K562 (cell line): ENCODE measurements at regions not wholly inside any gene's neighbourhood (a gene's known extent, or its start where the extent isn't known, plus 50 kb on each side); places are given as distances from the start of the nearest gene placed in this dataset.
A peak's percentile ranks its signal among the peaks of the same experiment; 100 is the strongest.

Experiments
- ETV6 ChIP-seq, 3 experiments: fragments of 150-350 bp in 1 of 3; sonication (generic) in 1 of 3; formaldehyde crosslinking in 1 of 3; IDR thresholded peaks; 2 replicates each; pipeline versions ENCODE4 v1.6.1 to v1.8.0; 2014 to 2022; ENCODE audit warnings: borderline replicate concordance in 2 of 3, low read depth in 2 of 3, antibody characterized with exemption in 1 of 3, low read length in 1 of 3, mild to moderate bottlenecking in 1 of 3, missing genetic modification reagents in 1 of 3
- FOXK2 ChIP-seq, 2 experiments: fragments of 450-650 bp; IDR thresholded peaks in 1 of 2; conservative IDR thresholded peaks in 1 of 2; 2 replicates each; pipeline ENCODE4 v1.6.1; 2016; ENCODE audit warnings: low read depth in 2 of 2, mild to moderate bottlenecking in 1 of 2
- IFI16 ChIP-seq: fragments of 250-450 bp; sonication (Bioruptor Pico); IDR thresholded peaks from 2 replicates; pipeline ENCODE4 v2.1.2; 2022; ENCODE audit warnings: mild to moderate bottlenecking, inconsistent platforms
- ILF3 ChIP-seq: fragments of 450-650 bp; IDR thresholded peaks from 2 replicates; pipeline ENCODE4 v1.6.1; 2018; ENCODE audit warnings: antibody characterized with exemption, mild to moderate bottlenecking, moderate library complexity, borderline replicate concordance
- MEIS2 ChIP-seq: fragments of 450-650 bp; IDR thresholded peaks from 2 replicates; pipeline ENCODE4 v1.6.1; 2014; ENCODE audit warnings: mild to moderate bottlenecking; ENCODE audit not compliant: partially characterized antibody
- MYC ChIP-seq, 2 experiments: fragments of 250-450 bp in 1 of 2; sonication (Bioruptor Pico) in 1 of 2; IDR thresholded peaks; 2 replicates each; pipeline versions ENCODE4 v1.5.1 to v1.6.1; 2012 to 2021; ENCODE audit warnings: low read depth in 2 of 2, borderline replicate concordance in 1 of 2, improper control_type of control experiment in 1 of 2, low read length in 1 of 2, mild to moderate bottlenecking in 1 of 2, moderate library complexity in 1 of 2
- PYGO2 ChIP-seq: fragments of 450-650 bp; IDR thresholded peaks from 2 replicates; pipeline ENCODE4 v1.6.1; 2016; ENCODE audit warnings: mild to moderate bottlenecking, missing genetic modification characterization, moderate library complexity, missing compliant biosample characterization
- RCOR1 ChIP-seq, 2 experiments: IDR thresholded peaks; 2 replicates each; pipeline ENCODE4 v1.6.1; 2012; ENCODE audit warnings: low read depth in 2 of 2, low read length in 2 of 2, borderline replicate concordance in 1 of 2, improper control_type of control experiment in 1 of 2
- SIX5 ChIP-seq, 2 experiments: IDR thresholded peaks; 2 replicates each; pipeline ENCODE4 v1.6.1; 2011; ENCODE audit warnings: low read length in 2 of 2, borderline replicate concordance in 1 of 2, low read depth in 1 of 2, mild to moderate bottlenecking in 1 of 2, moderate library complexity in 1 of 2; ENCODE audit not compliant: insufficient read depth in 1 of 2
- SMARCA5 ChIP-seq: fragments of 450-650 bp; IDR thresholded peaks from 2 replicates; pipeline ENCODE4 v1.6.1; 2016
- TSC22D4 ChIP-seq: fragments of 450-650 bp; IDR thresholded peaks from 2 replicates; pipeline ENCODE4 v1.6.1; 2016; ENCODE audit warnings: missing genetic modification characterization, missing biosample characterization, control low read depth
- ZBTB8A ChIP-seq: fragments of 450-650 bp; IDR thresholded peaks from 2 replicates; pipeline ENCODE4 v1.6.1; 2018; ENCODE audit warnings: mild to moderate bottlenecking, moderate library complexity; ENCODE audit not compliant: partially characterized antibody
- ZMIZ1 ChIP-seq, 2 experiments: fragments of 150-350 bp in 1 of 2; IDR thresholded peaks; 2 replicates each; pipeline ENCODE4 v1.6.1; 2012 to 2016; ENCODE audit warnings: low read depth in 2 of 2, low read length in 2 of 2, mild to moderate bottlenecking in 1 of 2, moderate library complexity in 1 of 2
- ZNF444 ChIP-seq: fragments of 250-450 bp; sonication (Bioruptor Pico); IDR thresholded peaks from 2 replicates; pipeline ENCODE4 v1.4.0; 2020; ENCODE audit warnings: mild to moderate bottlenecking, moderate library complexity
- ZNF699 ChIP-seq: fragments of 250-450 bp; sonication (Bioruptor Pico); IDR thresholded peaks from 2 replicates; pipeline ENCODE4 v1.8.0; 2021; ENCODE audit warnings: mild to moderate bottlenecking, moderate library complexity; ENCODE audit not compliant: insufficient replicate concordance
- TF ChIP-seq, protein P1 (sequence below), 2 experiments: fragments of 450-650 bp; formaldehyde crosslinking in 1 of 2; IDR thresholded peaks; 2 replicates each; pipeline versions ENCODE4 v1.4.0 to v1.6.1; 2014 to 2020; ENCODE audit warnings: mild to moderate bottlenecking in 2 of 2, borderline replicate concordance in 1 of 2, low read depth in 1 of 2

DNA sequence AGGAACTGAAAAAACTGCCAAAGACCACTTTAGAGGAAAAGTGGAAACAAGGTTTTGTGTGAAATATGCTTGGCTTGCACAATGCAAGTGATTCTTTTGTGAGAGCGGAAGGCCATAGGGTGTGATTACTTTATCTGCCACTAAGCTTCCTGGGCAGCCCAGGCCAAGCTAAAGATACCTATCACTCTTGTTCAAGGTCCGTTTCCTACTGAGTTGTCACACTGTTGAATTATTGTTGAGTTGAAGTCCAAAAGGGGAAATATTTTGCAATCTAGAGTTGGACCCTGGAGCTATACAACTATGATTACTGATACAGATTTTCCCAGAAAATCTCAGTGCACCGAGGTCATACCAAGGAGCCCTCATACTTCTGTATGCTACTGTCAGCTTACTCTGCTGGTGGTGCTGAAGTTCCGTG is 72.7 kb upstream of the CTAGE1 start (continued):
- no peak for TF ChIP-seq ETV6 (IDR thresholded peaks at IDR 0.05; ENCODE audit: borderline replicate concordance in 1 of 2, low read depth in 2 of 2, low read length in 1 of 2)
- no peak for TF ChIP-seq ETV6 (CRISPR knock-in tag; IDR thresholded peaks at IDR 0.05; ENCODE audit: borderline replicate concordance)
- peak; percentile 85 for TF ChIP-seq MEIS2
- TF ChIP-seq MYC (IDR thresholded peaks at IDR 0.05; ENCODE audit: low read depth, low read length), result no peak
- no peak for TF ChIP-seq MYC (CRISPR knock-in tag; IDR thresholded peaks at IDR 0.05; ENCODE audit: borderline replicate concordance, low read depth)
- no peak for TF ChIP-seq SIX5 (IDR thresholded peaks at IDR 0.05; ENCODE audit: borderline replicate concordance in 1 of 2, insufficient read depth in 1 of 2, low read depth in 1 of 2, low read length in 2 of 2)
- no peak for TF ChIP-seq ILF3
- TF ChIP-seq ZMIZ1 (IDR thresholded peaks at IDR 0.05; ENCODE audit: low read depth in 2 of 2, low read length in 2 of 2), result no peak
- TF ChIP-seq ZBTB8A, result no peak
- TF ChIP-seq, protein P1, sequence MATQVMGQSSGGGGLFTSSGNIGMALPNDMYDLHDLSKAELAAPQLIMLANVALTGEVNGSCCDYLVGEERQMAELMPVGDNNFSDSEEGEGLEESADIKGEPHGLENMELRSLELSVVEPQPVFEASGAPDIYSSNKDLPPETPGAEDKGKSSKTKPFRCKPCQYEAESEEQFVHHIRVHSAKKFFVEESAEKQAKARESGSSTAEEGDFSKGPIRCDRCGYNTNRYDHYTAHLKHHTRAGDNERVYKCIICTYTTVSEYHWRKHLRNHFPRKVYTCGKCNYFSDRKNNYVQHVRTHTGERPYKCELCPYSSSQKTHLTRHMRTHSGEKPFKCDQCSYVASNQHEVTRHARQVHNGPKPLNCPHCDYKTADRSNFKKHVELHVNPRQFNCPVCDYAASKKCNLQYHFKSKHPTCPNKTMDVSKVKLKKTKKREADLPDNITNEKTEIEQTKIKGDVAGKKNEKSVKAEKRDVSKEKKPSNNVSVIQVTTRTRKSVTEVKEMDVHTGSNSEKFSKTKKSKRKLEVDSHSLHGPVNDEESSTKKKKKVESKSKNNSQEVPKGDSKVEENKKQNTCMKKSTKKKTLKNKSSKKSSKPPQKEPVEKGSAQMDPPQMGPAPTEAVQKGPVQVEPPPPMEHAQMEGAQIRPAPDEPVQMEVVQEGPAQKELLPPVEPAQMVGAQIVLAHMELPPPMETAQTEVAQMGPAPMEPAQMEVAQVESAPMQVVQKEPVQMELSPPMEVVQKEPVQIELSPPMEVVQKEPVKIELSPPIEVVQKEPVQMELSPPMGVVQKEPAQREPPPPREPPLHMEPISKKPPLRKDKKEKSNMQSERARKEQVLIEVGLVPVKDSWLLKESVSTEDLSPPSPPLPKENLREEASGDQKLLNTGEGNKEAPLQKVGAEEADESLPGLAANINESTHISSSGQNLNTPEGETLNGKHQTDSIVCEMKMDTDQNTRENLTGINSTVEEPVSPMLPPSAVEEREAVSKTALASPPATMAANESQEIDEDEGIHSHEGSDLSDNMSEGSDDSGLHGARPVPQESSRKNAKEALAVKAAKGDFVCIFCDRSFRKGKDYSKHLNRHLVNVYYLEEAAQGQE (IDR thresholded peaks at IDR 0.05; ENCODE audit: borderline replicate concordance), result peak; percentile 44; the same call in 1 of the 2 replicates
- TF ChIP-seq, protein P1 (CRISPR knock-in tag; IDR thresholded peaks at IDR 0.05; ENCODE audit: low read depth), result no peak
- no peak for TF ChIP-seq PYGO2 (tag)
- no peak for TF ChIP-seq TSC22D4 (tag)
- peak in 1 of 2 experiments; percentile 88; a peak in 2 of 4 replicates for TF ChIP-seq RCOR1 (IDR thresholded peaks at IDR 0.05; ENCODE audit: borderline replicate concordance in 1 of 2, low read depth in 2 of 2, low read length in 2 of 2)
- no peak for TF ChIP-seq IFI16 (CRISPR knock-in tag)
- no peak for TF ChIP-seq ZNF444 (CRISPR knock-in tag)
- no peak for TF ChIP-seq ZNF699 (CRISPR knock-in tag)
- TF ChIP-seq FOXK2 (conservative IDR thresholded peaks at IDR 0.05 in 1 of 2, IDR thresholded peaks at IDR 0.05 in 1 of 2; ENCODE audit: low read depth in 2 of 2), result no peak
- TF ChIP-seq SMARCA5, result no peak
